Adrenal gland (tissue), 5 donors: ENCODE measurements at regions not wholly inside any gene's neighbourhood (a gene's known extent, or its start where the extent isn't known, plus 50 kb on each side); places are given as distances from the start of the nearest gene placed in this dataset.

ENCODE experiments used
- POLR2A ChIP-seq, 2 donors: fragments of 450-650 bp; IDR thresholded peaks; one replicate each; pipeline ENCODE4 v1.6.1; 2017; ENCODE audit warnings: antibody characterized with exemption in 2 of 2, mild to moderate bottlenecking in 2 of 2, moderate library complexity in 1 of 2
- TF ChIP-seq, protein P1 (sequence below), 6 experiments: fragments of 450-650 bp in 4 of 6; fragments of 200-600 bp in 2 of 6; sonication (generic) in 1 of 6; IDR thresholded peaks; 1 replicate in 5 of 6; 2 replicates in 1 of 6; pipeline versions ENCODE4 v1.5.1 to v1.8.0; 2016 to 2021; ENCODE audit warnings: antibody characterized with exemption in 6 of 6, mild to moderate bottlenecking in 2 of 6, moderate library complexity in 1 of 6
- donor health status: DM: no; HTN: no; CAD: no.

GRCh38 chr4:157896726-157897125 lies 276.1 kb downstream of the GASK1B start:
- TF ChIP-seq, protein P1, sequence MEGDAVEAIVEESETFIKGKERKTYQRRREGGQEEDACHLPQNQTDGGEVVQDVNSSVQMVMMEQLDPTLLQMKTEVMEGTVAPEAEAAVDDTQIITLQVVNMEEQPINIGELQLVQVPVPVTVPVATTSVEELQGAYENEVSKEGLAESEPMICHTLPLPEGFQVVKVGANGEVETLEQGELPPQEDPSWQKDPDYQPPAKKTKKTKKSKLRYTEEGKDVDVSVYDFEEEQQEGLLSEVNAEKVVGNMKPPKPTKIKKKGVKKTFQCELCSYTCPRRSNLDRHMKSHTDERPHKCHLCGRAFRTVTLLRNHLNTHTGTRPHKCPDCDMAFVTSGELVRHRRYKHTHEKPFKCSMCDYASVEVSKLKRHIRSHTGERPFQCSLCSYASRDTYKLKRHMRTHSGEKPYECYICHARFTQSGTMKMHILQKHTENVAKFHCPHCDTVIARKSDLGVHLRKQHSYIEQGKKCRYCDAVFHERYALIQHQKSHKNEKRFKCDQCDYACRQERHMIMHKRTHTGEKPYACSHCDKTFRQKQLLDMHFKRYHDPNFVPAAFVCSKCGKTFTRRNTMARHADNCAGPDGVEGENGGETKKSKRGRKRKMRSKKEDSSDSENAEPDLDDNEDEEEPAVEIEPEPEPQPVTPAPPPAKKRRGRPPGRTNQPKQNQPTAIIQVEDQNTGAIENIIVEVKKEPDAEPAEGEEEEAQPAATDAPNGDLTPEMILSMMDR (IDR thresholded peaks at IDR 0.05): no peak
- no peak for TF ChIP-seq POLR2A (IDR thresholded peaks at IDR 0.05)
